ENCODE measurements at regions not wholly inside any gene's neighbourhood (a gene's known extent, or its start where the extent isn't known, plus 50 kb on each side); places are given as distances from the start of the nearest gene placed in this dataset.

DNA sequence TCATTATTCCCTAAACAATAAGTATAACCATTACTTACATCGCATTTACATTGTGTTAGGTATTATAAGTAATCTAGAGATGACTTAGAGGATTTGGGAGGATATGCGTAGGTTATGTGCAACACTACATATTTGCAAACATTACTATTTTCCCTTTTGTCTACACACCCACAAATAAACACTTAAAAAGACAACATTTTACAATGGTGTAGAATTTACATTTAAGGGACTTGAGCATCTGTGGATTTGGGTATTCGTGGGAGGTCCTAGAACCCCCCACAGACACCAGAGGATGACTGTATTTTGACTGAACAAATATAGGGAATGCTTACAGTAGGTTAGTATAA, 220.2 kb upstream of the MYO3A start:
- no peak overlapping the region for H4K91ac ChIP-seq (replicated peaks; ENCODE audit: insufficient read length, low read length)
- H3K4ac ChIP-seq (replicated peaks; ENCODE audit: insufficient read length, low read depth, low read length), result no peak overlapping the region
- H2AFZ ChIP-seq (ENCODE audit: low read length), result no peak overlapping the region
- H4K20me1 ChIP-seq (replicated peaks in 1 of 2; ENCODE audit: control insufficient read depth in 1 of 2, insufficient read depth in 2 of 2, low read length in 2 of 2), result no peaks in the 10 kb centered on the region
- no peaks in the 10 kb centered on the region for H3K79me2 ChIP-seq (ENCODE audit: control insufficient read depth in 1 of 2, insufficient read depth in 2 of 2, low read length in 2 of 2)
- no peaks in the 10 kb centered on the region for H3K36me3 ChIP-seq (ENCODE audit: control insufficient read depth in 2 of 4, insufficient read depth in 4 of 4, low read length in 3 of 4)
- H3K79me1 ChIP-seq (ENCODE audit: low read depth, low read length), result no peaks in the 10 kb centered on the region
- no peak overlapping the region for H3K4me3 ChIP-seq (ENCODE audit: extremely low read depth in 1 of 4, insufficient read depth in 2 of 4, low read depth in 3 of 4, low read length in 4 of 4)
- no peak for DNase-seq (ENCODE audit: low read depth in 1 of 2, low spot score in 2 of 2)
- H2BK12ac ChIP-seq (ENCODE audit: low read depth, low read length), result no peak overlapping the region
- H4K8ac ChIP-seq (ENCODE audit: extremely low read depth, insufficient read depth, low read length), result no peak overlapping the region
- H2BK20ac ChIP-seq (ENCODE audit: low read length), result no peak overlapping the region
- no peak overlapping the region for H3K4me2 ChIP-seq (ENCODE audit: insufficient read depth in 1 of 2, low read depth in 2 of 2, low read length in 2 of 2)
- no peak overlapping the region for H4K5ac ChIP-seq (ENCODE audit: insufficient read length, low read depth, low read length)
- H2BK15ac ChIP-seq (ENCODE audit: low read length), result no peak overlapping the region
- no peaks in the 10 kb centered on the region for H3K23me2 ChIP-seq (ENCODE audit: low read depth, low read length)
- no peak overlapping the region for H3K14ac ChIP-seq (ENCODE audit: insufficient read length)
- ChIA-PET POLR2A (ENCODE audit: partially characterized antibody) (no interaction called here), CTCF (ENCODE audit: partially characterized antibody) (interaction anchor here (0.8 to 2.7 kb wide), 3 partner anchors 10 to 34 kb away, joined by 3 to 16 read pairs (median 4); no protein-coding TSS in a partner anchor)
- no peak overlapping the region for H3K18ac ChIP-seq (ENCODE audit: extremely low read depth, low read length)
- H2BK120ac ChIP-seq (replicated peaks; ENCODE audit: low read depth, low read length), result no peak overlapping the region
- no peak overlapping the region for H2AK5ac ChIP-seq (ENCODE audit: low read depth, low read length)
- no peaks in the 10 kb centered on the region for H3K9me3 ChIP-seq (ENCODE audit: insufficient read depth in 2 of 2, low read depth in 1 of 2, low read length in 1 of 2)
- H3K56ac ChIP-seq (replicated peaks; ENCODE audit: insufficient read length, low read depth, low read length), result no peak overlapping the region
- FAIRE-seq, result no peak
- H3K27me3 ChIP-seq (replicated peaks in 1 of 4; ENCODE audit: control insufficient read depth in 3 of 4, extremely low read depth in 1 of 4, insufficient read depth in 3 of 4, low read length in 3 of 4), result no peaks in the 10 kb centered on the region
- H3K9ac ChIP-seq (replicated peaks in 1 of 4; ENCODE audit: extremely low read depth in 1 of 4, low read depth in 3 of 4, low read length in 3 of 4), result no peak overlapping the region
- H3K27ac ChIP-seq (ENCODE audit: low read depth, low read length), result no peak overlapping the region
- H3K4me1 ChIP-seq (replicated peaks in 1 of 4; ENCODE audit: control insufficient read depth in 3 of 4, insufficient read depth in 4 of 4, low read length in 3 of 4), result no peaks in the 10 kb centered on the region
- H2BK5ac ChIP-seq (ENCODE audit: low read depth, low read length), result no peak overlapping the region
- H3K23ac ChIP-seq (ENCODE audit: insufficient read length), result no peak overlapping the region
- WGBS, 2 experiments (ENCODE audit: extremely low coverage in 1 of 2, insufficient coverage in 1 of 2, insufficient read length in 1 of 2, insufficient replicate concordance in 2 of 2, low coverage in 1 of 2, low lambda C conversion rate in 2 of 2, missing lambda C conversion rate in 1 of 2), result 91% methylated on average over 3 of the region's 3 CpGs; no CpG with 5 or more reads in 1 of the 2 experiments
- TF ChIP-seq CHD2 (IDR thresholded peaks at IDR 0.05; ENCODE audit: low read length), result no peak
- no peak for TF ChIP-seq RFX5 (IDR thresholded peaks at IDR 0.05; ENCODE audit: borderline replicate concordance, low read depth, low read length)
- no peak for TF ChIP-seq TBP (IDR thresholded peaks at IDR 0.05; ENCODE audit: low read depth, low read length)
- no peak for TF ChIP-seq JUN (IDR thresholded peaks at IDR 0.05; ENCODE audit: low read depth, low read length)
- no peak for TF ChIP-seq SAP30 (IDR thresholded peaks at IDR 0.05; ENCODE audit: insufficient read depth, insufficient replicate concordance, low read length)
- no peak for TF ChIP-seq CREB1 (IDR thresholded peaks at IDR 0.05)
- no peak for TF ChIP-seq RAD21 (IDR thresholded peaks at IDR 0.05 in 1 of 2, conservative IDR thresholded peaks at IDR 0.05 in 1 of 2; ENCODE audit: low read depth in 2 of 2, low read length in 2 of 2)
- TF ChIP-seq SP1 (IDR thresholded peaks at IDR 0.05; ENCODE audit: low read depth, low read length), result no peak
- TF ChIP-seq ASH2L (IDR thresholded peaks at IDR 0.05; ENCODE audit: low read length), result no peak
- no peak for TF ChIP-seq POLR2AphosphoS5 (IDR thresholded peaks at IDR 0.05; ENCODE audit: low read depth, low read length)
- TF ChIP-seq TCF12 (IDR thresholded peaks at IDR 0.05; ENCODE audit: low read depth, low read length), result no peak
- TF ChIP-seq KDM5A (IDR thresholded peaks at IDR 0.05; ENCODE audit: low read length), result no peak
- no peak for TF ChIP-seq JUND (IDR thresholded peaks at IDR 0.05; ENCODE audit: low read length)
- TF ChIP-seq MAFK (IDR thresholded peaks at IDR 0.05; ENCODE audit: low read depth, low read length), result no peak
- no peak for TF ChIP-seq ATF2 (IDR thresholded peaks at IDR 0.05; ENCODE audit: low read length)
